Right cardiac atrium (tissue), 5 donors: ENCODE measurements at regions not wholly inside any gene's neighbourhood (a gene's known extent, or its start where the extent isn't known, plus 50 kb on each side); places are given as distances from the start of the nearest gene placed in this dataset.
"Not testable (repeated sequence)": the region's sequence is repeated elsewhere in the genome, so short reads cannot be mapped to it uniquely, and the experiment has no call there.

Experiments
- ATAC-seq, 2 donors: fragments of 200-7000 bp; cut with Tn5 transposase; one replicate each; pipeline versions ENCODE4 v1.8.0 to v1.9.1; 2020; ENCODE audit warnings: moderate library complexity in 2 of 2, mild to moderate bottlenecking in 1 of 2
- DNase-seq, 3 donors: peaks; one replicate each; pipeline ENCODE4 v3.0.0-alpha.2; 2020
- H3K27ac ChIP-seq: one replicate; pipeline ENCODE4 v1.5.1; 2013; ENCODE audit warnings: mild to moderate bottlenecking, low read length, control low read depth, moderate library complexity
- H3K27me3 ChIP-seq: one replicate; pipeline ENCODE4 v1.6.1; 2013; ENCODE audit not compliant: control insufficient read depth, insufficient read depth
- H3K4me1 ChIP-seq: one replicate; pipeline ENCODE4 v1.6.1; 2013; ENCODE audit warnings: low read length; ENCODE audit not compliant: control insufficient read depth, insufficient read depth
- H3K4me3 ChIP-seq: one replicate; pipeline ENCODE4 v1.5.1; 2013; ENCODE audit warnings: low read length, control low read depth
- H3K9me3 ChIP-seq: one replicate; pipeline ENCODE4 v1.6.1; 2013; ENCODE audit warnings: low read length; ENCODE audit not compliant: control insufficient read depth
- WGBS: extraction: QIAGEN DNeasy Blood & Tissue Kit; methylation state at CpG from one replicate; pipeline ENCODE4 v1.1.7; 2013; 5-methylcytosine and 5-hydroxymethylcytosine counted together
- intact Hi-C, 4 donors: fragments of 100-400 bp; cut with DNase I; formaldehyde crosslinking; loops; one replicate each; pipeline versions ENCODE4 v1.11.0 to v1.14.0; 2022 to 2023
- donor health status: healthy with polysubstance abuse.
- donor health status: DM: no; HTN: yes; CAD: no.
- donor health status: DM: no; HTN: no; CAD: no.
- donor health status: DM: no; HTN: yes; CAD: no; lungs with severe emphysema.
- donor health status: DM: yes; HTN: yes; CAD: no.

- Histone ChIP-seq H3K9me3 (no peaks in the 10 kb centered on the region), H3K27me3 (no peaks in the 10 kb centered on the region), H3K4me1 (no peaks in the 10 kb centered on the region), H3K4me3 (no peak overlapping the region), H3K27ac (no peak overlapping the region)
- ATAC-seq (peak; percentile 88 to 92), DNase-seq (peak in 2 of 3 donors; percentile 39 to 52)
- intact Hi-C loops = loop anchor here in 3 of 4 donors (2.0 to 5.0 kb wide), 3 partner anchors 112 to 114 kb away; no protein-coding TSS in a partner anchor
- 17% methylated on average over 8 of the region's 8 CpGs for WGBS
These were observed 79.1 kb upstream of the LMO2 start for GRCh38 chr11:33970984-33971466.

DNA sequence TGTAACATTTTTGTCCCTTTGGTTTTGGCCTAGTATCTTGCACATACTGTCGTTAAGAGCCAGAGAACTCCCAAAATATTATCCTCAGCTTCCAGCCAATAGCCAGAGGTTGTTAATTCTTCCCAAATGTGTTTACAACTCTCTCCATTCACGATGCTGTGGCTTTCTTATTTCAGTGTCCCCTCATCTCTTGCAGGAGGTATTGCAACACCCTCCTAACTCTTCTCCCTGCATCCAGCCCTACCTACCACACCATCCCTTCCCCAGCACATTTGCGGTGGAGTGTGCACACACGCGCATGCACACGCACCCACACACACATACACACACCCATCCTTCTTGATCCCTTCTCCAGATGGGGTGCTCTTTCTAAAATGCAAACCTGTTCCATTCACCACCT is 75.6 kb upstream of the LMO2 start:
- no peak for ATAC-seq
- H3K27me3 ChIP-seq = no peaks in the 10 kb centered on the region

DNA sequence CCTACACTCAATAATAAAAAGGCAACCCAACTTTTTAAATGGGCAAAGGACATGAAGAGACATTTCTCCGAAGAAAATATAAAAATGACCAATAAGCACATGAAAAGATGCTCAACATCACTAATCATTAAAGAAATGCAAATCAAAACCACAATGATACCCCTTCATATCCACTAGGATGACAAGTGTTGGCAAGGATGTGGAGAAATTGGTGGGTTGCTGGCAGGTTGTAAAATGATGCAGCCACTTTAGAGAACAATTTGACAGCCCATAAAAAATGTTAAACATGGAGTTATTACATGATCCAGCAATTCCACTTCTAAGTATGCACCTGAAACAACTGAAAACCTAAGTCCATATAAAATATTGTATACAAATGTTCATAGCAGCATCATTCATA is 73.2 kb upstream of the LMO2 start:
- intact Hi-C loops = no loop called here
- H3K9me3 ChIP-seq = no peaks in the 10 kb centered on the region
- no peak for ATAC-seq
- H3K27ac ChIP-seq = no peak overlapping the region
- 96% methylated on average over 1 of the region's 1 CpG for WGBS
- H3K27me3 ChIP-seq = no peaks in the 10 kb centered on the region
- no peaks in the 10 kb centered on the region for H3K4me1 ChIP-seq
- no peak for DNase-seq
- H3K4me3 ChIP-seq = no peak overlapping the region

More for the DNA sequence above, 75.6 kb upstream of the LMO2 start:
- H3K27ac ChIP-seq = no peak overlapping the region
- H3K4me1 ChIP-seq = no peaks in the 10 kb centered on the region
- no peaks in the 10 kb centered on the region for H3K9me3 ChIP-seq
- intact Hi-C loops = no loop called here
- WGBS = 84% methylated on average over 6 of the region's 6 CpGs
- DNase-seq = no peak
- no peak overlapping the region for H3K4me3 ChIP-seq

GRCh38 chr11:33959855-33960400 is 68.1 kb upstream of the LMO2 start:
- Histone ChIP-seq H3K27me3 (no peaks in the 10 kb centered on the region), H3K9me3 (no peaks in the 10 kb centered on the region), H3K4me3 (no peak overlapping the region), H3K4me1 (no peaks in the 10 kb centered on the region), H3K27ac (no peak overlapping the region)
- DNase-seq (no peak), ATAC-seq (no peak)
- WGBS = 88% methylated on average over 3 of the region's 3 CpGs
- intact Hi-C loops = no loop called here

- no peaks in the 10 kb centered on the region for H3K4me1 ChIP-seq
- no peak overlapping the region for H3K4me3 ChIP-seq
- H3K9me3 ChIP-seq = no peaks in the 10 kb centered on the region
- intact Hi-C loops = no loop called here
- DNase-seq (no peak), ATAC-seq (no peak)
- H3K27me3 ChIP-seq = no peaks in the 10 kb centered on the region
- WGBS = 81% methylated on average over 6 of the region's 6 CpGs
- no peak overlapping the region for H3K27ac ChIP-seq
These were observed 65.5 kb upstream of the LMO2 start for GRCh38 chr11:33957304-33957917.

- H3K27me3 ChIP-seq = no peaks in the 10 kb centered on the region
- intact Hi-C loops = no loop called here
- no peak overlapping the region for H3K4me3 ChIP-seq
- DNase-seq (no peak), ATAC-seq (no peak)
- H3K27ac ChIP-seq = no peak overlapping the region
- H3K9me3 ChIP-seq = no peaks in the 10 kb centered on the region
- no peaks in the 10 kb centered on the region for H3K4me1 ChIP-seq
- 80% methylated on average over 3 of the region's 3 CpGs for WGBS
These were observed 64.7 kb upstream of the LMO2 start for GRCh38 chr11:33956611-33957010.

- no peaks in the 10 kb centered on the region for H3K27me3 ChIP-seq
- intact Hi-C loops = no loop called here
- WGBS = 64% methylated on average over 5 of the region's 5 CpGs
These were observed 61.4 kb upstream of the LMO2 start for GRCh38 chr11:33953289-33953688.

DNA sequence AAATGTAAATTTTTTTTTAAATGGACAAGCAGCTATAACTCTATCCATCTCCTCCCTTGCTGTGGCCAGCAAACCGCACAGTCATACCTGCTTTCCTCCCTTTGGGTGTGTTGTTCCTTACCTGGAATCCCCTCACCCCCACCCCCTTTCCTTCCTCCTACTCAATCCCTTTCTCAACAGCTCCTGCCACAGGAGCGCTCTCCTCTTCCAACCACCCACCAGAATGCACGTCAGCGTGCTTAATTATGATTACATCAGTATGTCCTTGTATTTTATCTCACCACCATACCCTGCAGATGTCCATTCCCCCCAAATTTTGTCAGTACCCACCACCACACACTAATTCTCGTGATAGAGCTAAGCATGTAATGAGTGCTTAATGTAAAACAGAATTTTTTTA is 60.9 kb upstream of the LMO2 start:
- ATAC-seq (no peak), DNase-seq (no peak)
- intact Hi-C loops = no loop called here
- Histone ChIP-seq H3K27ac (no peak overlapping the region), H3K4me3 (no peak overlapping the region), H3K27me3 (no peaks in the 10 kb centered on the region), H3K4me1 (no peaks in the 10 kb centered on the region), H3K9me3 (no peaks in the 10 kb centered on the region)
- WGBS = 85% methylated on average over 5 of the region's 5 CpGs

More at GRCh38 chr11:33953289-33953688, 61.4 kb upstream of the LMO2 start:
- H3K4me3 ChIP-seq = no peak overlapping the region
- H3K27ac ChIP-seq = no peak overlapping the region
- no peaks in the 10 kb centered on the region for H3K4me1 ChIP-seq
- DNase-seq (no peak), ATAC-seq (no peak)
- no peaks in the 10 kb centered on the region for H3K9me3 ChIP-seq

DNA sequence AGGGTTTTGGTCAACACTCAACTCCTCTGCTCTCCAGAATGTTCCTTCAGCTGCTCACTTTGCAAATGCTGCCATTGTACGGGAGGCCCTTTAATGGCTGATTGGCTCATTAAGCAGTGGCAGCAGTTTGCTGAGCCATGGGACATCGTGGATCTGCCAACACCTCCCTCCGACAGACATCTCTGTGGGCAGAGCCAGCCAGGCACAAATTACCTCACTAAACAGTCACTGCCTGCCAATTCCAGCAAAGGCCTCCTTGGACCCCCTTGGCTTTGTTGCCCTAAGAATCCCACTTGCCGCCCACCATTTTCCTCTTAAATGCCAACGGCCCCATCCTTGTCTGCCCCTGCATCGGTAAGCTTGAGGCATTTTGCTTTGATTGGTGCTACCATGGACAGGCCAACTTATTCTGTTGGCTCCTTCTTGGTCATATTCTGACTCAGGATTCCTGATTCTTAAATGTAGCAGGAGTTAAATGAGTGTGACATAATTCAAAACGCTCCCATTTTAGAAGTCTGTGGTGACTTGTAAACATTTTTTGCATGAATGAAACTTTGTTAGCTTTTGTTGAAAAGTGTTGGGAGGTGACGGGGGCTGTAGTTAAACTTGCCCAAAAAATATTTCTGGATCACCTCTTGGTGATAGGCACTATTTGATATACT is 57.5 kb upstream of the LMO2 start:
- DNase-seq (no peak), ATAC-seq (peak in 1 of 2 donors; percentile 42)
- 88% methylated on average over 8 of the region's 8 CpGs for WGBS
- H3K9me3 ChIP-seq = no peaks in the 10 kb centered on the region
- intact Hi-C loops = no loop called here
- no peaks in the 10 kb centered on the region for H3K4me1 ChIP-seq
- H3K27ac ChIP-seq = no peak overlapping the region
- H3K4me3 ChIP-seq = no peak overlapping the region
- H3K27me3 ChIP-seq = no peaks in the 10 kb centered on the region

DNA sequence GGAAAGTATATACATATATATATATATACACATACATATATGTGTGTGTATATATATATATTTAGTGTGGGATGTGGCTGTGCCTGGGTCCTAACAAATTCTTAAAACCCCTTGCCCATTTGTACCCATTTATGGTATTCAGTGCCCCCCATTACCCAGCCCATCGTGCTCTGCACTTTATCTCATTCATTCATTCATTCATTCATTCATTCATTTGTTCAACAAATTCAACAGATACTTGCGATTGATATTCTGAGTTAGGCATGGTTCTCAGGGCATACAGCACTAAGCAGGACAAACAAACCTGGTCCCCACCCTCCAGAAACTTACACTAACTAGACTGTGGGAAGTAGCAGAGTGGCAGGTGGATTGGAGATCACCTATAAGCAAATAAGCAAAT is 56.6 kb upstream of the LMO2 start:
- ATAC-seq (no peak), DNase-seq (no peak)
- Histone ChIP-seq H3K27me3 (no peaks in the 10 kb centered on the region), H3K4me3 (no peak overlapping the region), H3K4me1 (no peaks in the 10 kb centered on the region), H3K27ac (no peak overlapping the region), H3K9me3 (no peaks in the 10 kb centered on the region)
- WGBS = 75% methylated on average over 2 of the region's 2 CpGs
- intact Hi-C loops = no loop called here

DNA sequence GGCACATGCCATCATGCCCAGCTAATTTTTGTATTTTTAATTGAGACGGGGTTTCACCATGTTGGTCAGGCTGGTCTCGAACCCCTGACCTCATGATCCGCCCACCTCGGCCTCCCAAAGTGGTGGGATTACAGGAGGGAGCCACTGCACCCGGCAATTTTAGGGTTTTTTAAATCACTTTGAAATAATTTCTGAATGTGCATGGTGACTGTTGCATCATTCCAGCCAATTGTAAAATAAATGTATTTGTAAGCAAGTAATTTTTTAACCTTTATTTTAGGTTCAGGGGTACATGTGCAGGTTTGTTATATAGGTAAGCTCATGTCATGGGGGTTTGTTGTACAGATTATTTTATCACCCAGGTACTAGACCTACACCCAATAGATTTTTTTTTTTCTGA is 56.0 kb upstream of the LMO2 start:
- H3K27me3 ChIP-seq, H3K9me3 ChIP-seq, intact Hi-C loops, H3K4me1 ChIP-seq, DNase-seq, H3K27ac ChIP-seq, H3K4me3 ChIP-seq, ATAC-seq: not testable (repeated sequence)
- 95% methylated on average over 5 of the region's 5 CpGs for WGBS
